ENCODE measurements at regions not wholly inside any gene's neighbourhood (a gene's known extent, or its start where the extent isn't known, plus 50 kb on each side); places are given as distances from the start of the nearest gene placed in this dataset.

GRCh38 chr5:103433211-103433610 lies 129.4 kb downstream of the NUDT12 start:
- H3K4me3 ChIP-seq, result no peak overlapping the region
- H3K36me3 ChIP-seq (replicated peaks), result no peaks in the 10 kb centered on the region
- no peaks in the 10 kb centered on the region for H3K4me1 ChIP-seq
- no peaks in the 10 kb centered on the region for H3K27me3 ChIP-seq (ENCODE audit: low read depth)
- no peak for DNase-seq (ENCODE audit: low spot score in 2 of 2)
- in situ Hi-C loops (cut with MboI; ENCODE audit: low sequenced_read_pairs), result no loop called here
- no peaks in the 10 kb centered on the region for H3K9me3 ChIP-seq

GRCh38 chr5:103428923-103429322 lies 133.7 kb downstream of the NUDT12 start:
- DNase-seq (ENCODE audit: low spot score in 2 of 2), result no peak
- in situ Hi-C loops (cut with MboI; ENCODE audit: low sequenced_read_pairs), result no loop called here
- no peaks in the 10 kb centered on the region for H3K9me3 ChIP-seq
- no peaks in the 10 kb centered on the region for H3K36me3 ChIP-seq (replicated peaks)
- H3K4me3 ChIP-seq, result no peak overlapping the region
- H3K27me3 ChIP-seq (ENCODE audit: low read depth), result no peaks in the 10 kb centered on the region
- H3K4me1 ChIP-seq, result no peaks in the 10 kb centered on the region

GRCh38 chr5:103428411-103428871 lies 134.1 kb downstream of the NUDT12 start:
- in situ Hi-C loops (cut with MboI; ENCODE audit: low sequenced_read_pairs), result no loop called here
- Histone ChIP-seq H3K27me3 (ENCODE audit: low read depth) (no peaks in the 10 kb centered on the region), H3K9me3 (no peaks in the 10 kb centered on the region), H3K36me3 (replicated peaks) (no peaks in the 10 kb centered on the region), H3K4me3 (no peak overlapping the region), H3K4me1 (no peaks in the 10 kb centered on the region)
- DNase-seq (ENCODE audit: low spot score in 2 of 2), result no peak

GRCh38 chr5:103427326-103427725 lies 135.3 kb downstream of the NUDT12 start:
- H3K4me1 ChIP-seq, result no peaks in the 10 kb centered on the region
- H3K9me3 ChIP-seq, result no peaks in the 10 kb centered on the region
- H3K36me3 ChIP-seq (replicated peaks), result no peaks in the 10 kb centered on the region
- in situ Hi-C loops (cut with MboI; ENCODE audit: low sequenced_read_pairs), result no loop called here
- no peaks in the 10 kb centered on the region for H3K27me3 ChIP-seq (ENCODE audit: low read depth)
- DNase-seq (ENCODE audit: low spot score in 2 of 2), result no peak
- H3K4me3 ChIP-seq, result no peak overlapping the region

- Histone ChIP-seq H3K36me3 (replicated peaks) (no peaks in the 10 kb centered on the region), H3K4me3 (no peak overlapping the region), H3K27me3 (ENCODE audit: low read depth) (no peaks in the 10 kb centered on the region), H3K9me3 (no peaks in the 10 kb centered on the region), H3K4me1 (no peaks in the 10 kb centered on the region)
- no peak for DNase-seq (ENCODE audit: low spot score in 2 of 2)
- in situ Hi-C loops (cut with MboI; ENCODE audit: low sequenced_read_pairs), result no loop called here
These were observed 136.7 kb downstream of the NUDT12 start for GRCh38 chr5:103425686-103426454.

- H3K27me3 ChIP-seq (ENCODE audit: low read depth), result no peaks in the 10 kb centered on the region
- no peaks in the 10 kb centered on the region for H3K36me3 ChIP-seq (replicated peaks)
- no peak overlapping the region for H3K4me3 ChIP-seq
- no peak for DNase-seq (ENCODE audit: low spot score in 2 of 2)
- H3K4me1 ChIP-seq, result no peaks in the 10 kb centered on the region
- in situ Hi-C loops (cut with MboI; ENCODE audit: low sequenced_read_pairs), result no loop called here
- H3K9me3 ChIP-seq, result no peaks in the 10 kb centered on the region
These were observed 138.0 kb downstream of the NUDT12 start for GRCh38 chr5:103424453-103425205.

GRCh38 chr5:103424026-103424425 lies 138.6 kb downstream of the NUDT12 start:
- Histone ChIP-seq H3K9me3 (no peaks in the 10 kb centered on the region), H3K36me3 (replicated peaks) (no peaks in the 10 kb centered on the region), H3K4me1 (no peaks in the 10 kb centered on the region), H3K4me3 (no peak overlapping the region), H3K27me3 (ENCODE audit: low read depth) (no peaks in the 10 kb centered on the region)
- DNase-seq (ENCODE audit: low spot score in 2 of 2), result no peak
- in situ Hi-C loops (cut with MboI; ENCODE audit: low sequenced_read_pairs), result no loop called here

GRCh38 chr5:103422756-103423155 lies 139.8 kb downstream of the NUDT12 start:
- Histone ChIP-seq H3K27me3 (ENCODE audit: low read depth) (no peaks in the 10 kb centered on the region), H3K4me1 (no peaks in the 10 kb centered on the region), H3K4me3 (no peak overlapping the region), H3K36me3 (replicated peaks) (no peaks in the 10 kb centered on the region), H3K9me3 (no peaks in the 10 kb centered on the region)
- no peak for DNase-seq (ENCODE audit: low spot score in 2 of 2)
- in situ Hi-C loops (cut with MboI; ENCODE audit: low sequenced_read_pairs), result no loop called here

GRCh38 chr5:103414604-103415003 lies 148.0 kb downstream of the NUDT12 start:
- no peaks in the 10 kb centered on the region for H3K9me3 ChIP-seq
- no peaks in the 10 kb centered on the region for H3K36me3 ChIP-seq (replicated peaks)
- H3K27me3 ChIP-seq (ENCODE audit: low read depth), result no peaks in the 10 kb centered on the region
- peak in 1 of 2 experiments; percentile 53 for DNase-seq (ENCODE audit: low spot score in 2 of 2)
- no peak overlapping the region for H3K4me3 ChIP-seq
- no peaks in the 10 kb centered on the region for H3K4me1 ChIP-seq
- in situ Hi-C loops (cut with MboI; ENCODE audit: low sequenced_read_pairs), result no loop called here

- Histone ChIP-seq H3K27me3 (ENCODE audit: low read depth) (no peaks in the 10 kb centered on the region), H3K4me1 (no peaks in the 10 kb centered on the region), H3K9me3 (no peaks in the 10 kb centered on the region), H3K4me3 (no peak overlapping the region), H3K36me3 (replicated peaks) (no peaks in the 10 kb centered on the region)
- in situ Hi-C loops (cut with MboI; ENCODE audit: low sequenced_read_pairs), result no loop called here
- DNase-seq (ENCODE audit: low spot score in 2 of 2), result no peak
These were observed 150.9 kb downstream of the NUDT12 start for GRCh38 chr5:103411711-103412110.

GRCh38 chr5:103410172-103410571 lies 151.6 kb downstream of the MACIR start:
- no peaks in the 10 kb centered on the region for H3K36me3 ChIP-seq (replicated peaks)
- in situ Hi-C loops (cut with MboI; ENCODE audit: low sequenced_read_pairs), result no loop called here
- DNase-seq (ENCODE audit: low spot score in 2 of 2), result no peak
- H3K4me3 ChIP-seq, result no peak overlapping the region
- no peaks in the 10 kb centered on the region for H3K27me3 ChIP-seq (ENCODE audit: low read depth)
- no peaks in the 10 kb centered on the region for H3K4me1 ChIP-seq
- no peaks in the 10 kb centered on the region for H3K9me3 ChIP-seq

- no peaks in the 10 kb centered on the region for H3K36me3 ChIP-seq (replicated peaks)
- no peaks in the 10 kb centered on the region for H3K4me1 ChIP-seq
- DNase-seq (ENCODE audit: low spot score in 2 of 2), result no peak
- no peaks in the 10 kb centered on the region for H3K9me3 ChIP-seq
- no peak overlapping the region for H3K4me3 ChIP-seq
- in situ Hi-C loops (cut with MboI; ENCODE audit: low sequenced_read_pairs), result no loop called here
- H3K27me3 ChIP-seq (ENCODE audit: low read depth), result no peaks in the 10 kb centered on the region
These were observed 150.6 kb downstream of the MACIR start for GRCh38 chr5:103409013-103409670.

GRCh38 chr5:103408408-103408807 lies 149.8 kb downstream of the MACIR start:
- H3K4me3 ChIP-seq, result no peak overlapping the region
- H3K27me3 ChIP-seq (ENCODE audit: low read depth), result no peaks in the 10 kb centered on the region
- no peaks in the 10 kb centered on the region for H3K9me3 ChIP-seq
- H3K36me3 ChIP-seq (replicated peaks), result no peaks in the 10 kb centered on the region
- no peak for DNase-seq (ENCODE audit: low spot score in 2 of 2)
- in situ Hi-C loops (cut with MboI; ENCODE audit: low sequenced_read_pairs), result no loop called here
- H3K4me1 ChIP-seq, result no peaks in the 10 kb centered on the region

GRCh38 chr5:103407402-103407801 lies 148.8 kb downstream of the MACIR start:
- Histone ChIP-seq H3K4me3 (no peak overlapping the region), H3K4me1 (no peaks in the 10 kb centered on the region), H3K27me3 (ENCODE audit: low read depth) (no peaks in the 10 kb centered on the region), H3K9me3 (no peaks in the 10 kb centered on the region), H3K36me3 (replicated peaks) (no peaks in the 10 kb centered on the region)
- in situ Hi-C loops (cut with MboI; ENCODE audit: low sequenced_read_pairs), result no loop called here
- no peak for DNase-seq (ENCODE audit: low spot score in 2 of 2)

All from HAP-1 (cell line).